ENCODE measurements at regions not wholly inside any gene's neighbourhood (a gene's known extent, or its start where the extent isn't known, plus 50 kb on each side); places are given as distances from the start of the nearest gene placed in this dataset.

GRCh38 chr6:155706341-155706740 is 250.7 kb upstream of the NOX3 start:
- TF ChIP-seq, protein P1, sequence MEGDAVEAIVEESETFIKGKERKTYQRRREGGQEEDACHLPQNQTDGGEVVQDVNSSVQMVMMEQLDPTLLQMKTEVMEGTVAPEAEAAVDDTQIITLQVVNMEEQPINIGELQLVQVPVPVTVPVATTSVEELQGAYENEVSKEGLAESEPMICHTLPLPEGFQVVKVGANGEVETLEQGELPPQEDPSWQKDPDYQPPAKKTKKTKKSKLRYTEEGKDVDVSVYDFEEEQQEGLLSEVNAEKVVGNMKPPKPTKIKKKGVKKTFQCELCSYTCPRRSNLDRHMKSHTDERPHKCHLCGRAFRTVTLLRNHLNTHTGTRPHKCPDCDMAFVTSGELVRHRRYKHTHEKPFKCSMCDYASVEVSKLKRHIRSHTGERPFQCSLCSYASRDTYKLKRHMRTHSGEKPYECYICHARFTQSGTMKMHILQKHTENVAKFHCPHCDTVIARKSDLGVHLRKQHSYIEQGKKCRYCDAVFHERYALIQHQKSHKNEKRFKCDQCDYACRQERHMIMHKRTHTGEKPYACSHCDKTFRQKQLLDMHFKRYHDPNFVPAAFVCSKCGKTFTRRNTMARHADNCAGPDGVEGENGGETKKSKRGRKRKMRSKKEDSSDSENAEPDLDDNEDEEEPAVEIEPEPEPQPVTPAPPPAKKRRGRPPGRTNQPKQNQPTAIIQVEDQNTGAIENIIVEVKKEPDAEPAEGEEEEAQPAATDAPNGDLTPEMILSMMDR (IDR thresholded peaks at IDR 0.05), result no peak
- no peak for TF ChIP-seq POLR2A (IDR thresholded peaks at IDR 0.05)

All from body of pancreas (tissue), 4 donors.